SU-DHL-6 (cell line): ENCODE measurements at regions not wholly inside any gene's neighbourhood (a gene's known extent, or its start where the extent isn't known, plus 50 kb on each side); places are given as distances from the start of the nearest gene placed in this dataset.
"Not testable (repeated sequence)": the region's sequence is repeated elsewhere in the genome, so short reads cannot be mapped to it uniquely, and the experiment has no call there.

Experiments
- H2AFZ ChIP-seq: fragments of 200-600 bp; sonication (generic); 2 replicates; pipeline ENCODE4 v1.6.1; 2014; ENCODE audit warnings: low read depth, mild to moderate bottlenecking, moderate library complexity, mixed read lengths, antibody characterized with exemption, low read length; ENCODE audit not compliant: severe bottlenecking
- H3F3A ChIP-seq: fragments of 200-600 bp; shearing (Covaris generic); 2 replicates; pipeline ENCODE4 v1.6.0; 2016; ENCODE audit warnings: antibody characterized with exemption, mild to moderate bottlenecking; ENCODE audit not compliant: insufficient read depth
- H3K27ac ChIP-seq: fragments of 200-600 bp; sonication (generic); 2 replicates; pipeline ENCODE4 v1.5.1; 2016; ENCODE audit warnings: low read depth, mild to moderate bottlenecking, low read length, moderate library complexity, mixed read lengths
- H3K27me3 ChIP-seq: fragments of 200-600 bp; sonication (generic), shearing (Covaris generic); 2 replicates; pipeline ENCODE4 v1.6.0; 2014; ENCODE audit warnings: mild to moderate bottlenecking, low read length
- H3K36me3 ChIP-seq: fragments of 200-600 bp; sonication (generic); 2 replicates; pipeline ENCODE4 v1.6.1; 2014; ENCODE audit warnings: mild to moderate bottlenecking, low read length, mixed read lengths
- H3K4me2 ChIP-seq: fragments of 300-600, 200-600 bp; shearing (Covaris generic), sonication (generic); 2 replicates; pipeline ENCODE4 v1.6.0; 2014; ENCODE audit warnings: low read length, low read depth, mild to moderate bottlenecking; ENCODE audit not compliant: poor library complexity, severe bottlenecking
- H3K4me3 ChIP-seq: fragments of 200-600 bp; sonication (generic); 2 replicates; pipeline ENCODE4 v1.5.1; 2014; ENCODE audit warnings: antibody characterized with exemption, low read length, mild to moderate bottlenecking, mixed read lengths; ENCODE audit not compliant: insufficient read depth, poor library complexity, severe bottlenecking
- H3K79me2 ChIP-seq: fragments of 200-600 bp; sonication (generic); 2 replicates; pipeline ENCODE4 v1.6.1; 2014; ENCODE audit warnings: mild to moderate bottlenecking, low read length, moderate library complexity; ENCODE audit not compliant: insufficient read depth
- H3K9ac ChIP-seq: fragments of 200-600 bp; sonication (generic); 2 replicates; pipeline ENCODE4 v1.7.0; 2014; ENCODE audit warnings: mild to moderate bottlenecking, low read length
- H3K9me2 ChIP-seq: fragments of 200-600 bp; sonication (generic); replicated peaks from 2 replicates; pipeline ENCODE4 v1.6.1; 2014; ENCODE audit warnings: low read length; ENCODE audit not compliant: insufficient read depth
- H3K9me3 ChIP-seq: fragments of 200-600 bp; sonication (generic); 2 replicates; pipeline ENCODE4 v1.6.1; 2014; ENCODE audit warnings: low read length, mixed read lengths; ENCODE audit not compliant: insufficient read depth
- H4K20me1 ChIP-seq: fragments of 200-600 bp; sonication (generic); 2 replicates; pipeline ENCODE4 v1.6.1; 2014; ENCODE audit warnings: low read depth, mild to moderate bottlenecking, antibody characterized with exemption, low read length, moderate library complexity, mixed read lengths
- EZH2phosphoT487 ChIP-seq: fragments of 200-600 bp; sonication (generic), shearing (Covaris generic); conservative IDR thresholded peaks from 2 replicates; pipeline ENCODE4 v1.6.1; 2018; ENCODE audit warnings: mild to moderate bottlenecking, antibody characterized with exemption, low read length, moderate library complexity, mixed read lengths
- TF ChIP-seq, protein P1 (sequence below): fragments of 200-600 bp; sonication (generic); IDR thresholded peaks from one replicate; pipeline ENCODE4 v1.5.1; 2017; ENCODE audit warnings: antibody characterized with exemption, mild to moderate bottlenecking, low read length, moderate library complexity; ENCODE audit not compliant: insufficient read depth, poor library complexity, severe bottlenecking

DNA sequence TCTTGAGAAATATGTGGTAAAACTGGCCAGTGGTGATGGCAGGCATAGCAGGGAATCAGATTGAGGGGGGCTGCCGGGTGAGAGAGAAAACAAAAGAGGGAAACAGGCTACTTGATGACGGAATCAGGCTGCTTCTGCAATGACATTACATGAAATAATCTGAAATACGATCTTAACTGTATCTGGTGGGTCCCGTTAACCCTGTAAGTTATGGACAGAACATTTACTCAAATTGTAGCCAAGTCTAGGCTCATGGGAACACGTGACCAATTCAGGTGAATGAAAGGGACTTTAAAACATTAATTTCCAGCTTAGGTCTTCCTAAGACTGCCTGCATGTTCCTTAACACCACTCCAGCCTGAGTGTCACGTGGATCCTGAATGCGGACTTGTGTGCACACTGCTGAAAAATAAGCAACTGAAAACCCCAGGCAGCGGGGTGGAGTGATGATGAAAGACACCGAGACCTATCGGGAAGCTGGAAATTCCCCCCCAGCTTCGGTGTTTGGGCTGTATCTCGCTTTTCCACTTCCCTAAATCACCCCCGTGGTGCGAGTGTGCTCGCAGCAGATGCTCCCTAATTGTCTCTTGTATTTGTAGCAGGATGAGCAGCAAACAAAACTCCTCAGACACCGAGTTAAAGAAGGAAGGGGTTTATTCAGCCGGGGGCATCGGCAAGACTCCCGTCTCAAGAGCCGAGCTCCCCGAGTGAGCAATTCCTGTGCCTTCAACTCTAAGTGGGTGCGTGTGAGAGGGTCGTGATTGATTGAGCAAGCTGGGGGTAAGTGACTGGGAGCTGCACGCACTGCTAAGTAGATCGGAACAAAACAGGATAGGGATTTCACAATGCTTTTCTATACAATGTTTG lies 145.0 kb upstream of the GRK3 start:
- H3K9me3 ChIP-seq = no peaks in the 10 kb centered on the region

DNA sequence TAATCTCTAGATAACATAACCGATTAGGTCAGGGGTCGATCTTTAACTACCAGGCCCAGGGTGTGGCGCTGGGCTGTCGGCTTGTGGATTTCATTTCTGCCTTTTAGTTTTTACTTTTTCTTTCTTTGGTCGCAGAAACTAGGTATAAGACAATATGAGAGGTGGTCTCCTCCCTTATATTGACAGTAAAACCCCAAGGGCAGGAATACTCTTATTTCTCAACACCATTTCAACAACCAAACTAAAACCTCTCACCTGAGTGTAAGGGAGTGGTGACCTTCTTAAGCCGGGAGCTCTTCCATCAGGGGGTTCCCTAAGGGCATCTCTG lies 144.4 kb upstream of the GRK3 start:
- H4K20me1 ChIP-seq, H3K27ac ChIP-seq, H3F3A ChIP-seq, H3K4me2 ChIP-seq, H3K36me3 ChIP-seq, H3K9me3 ChIP-seq, H3K9ac ChIP-seq, H2AFZ ChIP-seq, H3K79me2 ChIP-seq, H3K4me3 ChIP-seq, H3K27me3 ChIP-seq, H3K9me2 ChIP-seq: not testable (repeated sequence)

More for the DNA sequence above, 145.0 kb upstream of the GRK3 start:
- no peaks in the 10 kb centered on the region for H3K79me2 ChIP-seq
- no peaks in the 10 kb centered on the region for H3K9me2 ChIP-seq
- no peaks in the 10 kb centered on the region for H3K27me3 ChIP-seq
- TF ChIP-seq, protein P1, sequence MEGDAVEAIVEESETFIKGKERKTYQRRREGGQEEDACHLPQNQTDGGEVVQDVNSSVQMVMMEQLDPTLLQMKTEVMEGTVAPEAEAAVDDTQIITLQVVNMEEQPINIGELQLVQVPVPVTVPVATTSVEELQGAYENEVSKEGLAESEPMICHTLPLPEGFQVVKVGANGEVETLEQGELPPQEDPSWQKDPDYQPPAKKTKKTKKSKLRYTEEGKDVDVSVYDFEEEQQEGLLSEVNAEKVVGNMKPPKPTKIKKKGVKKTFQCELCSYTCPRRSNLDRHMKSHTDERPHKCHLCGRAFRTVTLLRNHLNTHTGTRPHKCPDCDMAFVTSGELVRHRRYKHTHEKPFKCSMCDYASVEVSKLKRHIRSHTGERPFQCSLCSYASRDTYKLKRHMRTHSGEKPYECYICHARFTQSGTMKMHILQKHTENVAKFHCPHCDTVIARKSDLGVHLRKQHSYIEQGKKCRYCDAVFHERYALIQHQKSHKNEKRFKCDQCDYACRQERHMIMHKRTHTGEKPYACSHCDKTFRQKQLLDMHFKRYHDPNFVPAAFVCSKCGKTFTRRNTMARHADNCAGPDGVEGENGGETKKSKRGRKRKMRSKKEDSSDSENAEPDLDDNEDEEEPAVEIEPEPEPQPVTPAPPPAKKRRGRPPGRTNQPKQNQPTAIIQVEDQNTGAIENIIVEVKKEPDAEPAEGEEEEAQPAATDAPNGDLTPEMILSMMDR = no peak
- no peak for TF ChIP-seq EZH2phosphoT487
- no peak overlapping the region for H2AFZ ChIP-seq
- no peak overlapping the region for H3K27ac ChIP-seq
- no peaks in the 10 kb centered on the region for H3F3A ChIP-seq
- H3K36me3 ChIP-seq = no peaks in the 10 kb centered on the region
- H3K4me2 ChIP-seq = no peak overlapping the region
- H3K4me3 ChIP-seq = no peak overlapping the region
- H4K20me1 ChIP-seq = no peaks in the 10 kb centered on the region
- no peak overlapping the region for H3K9ac ChIP-seq

- Histone ChIP-seq H4K20me1 (no peaks in the 10 kb centered on the region), H3K9me2 (no peaks in the 10 kb centered on the region), H3K27me3 (no peaks in the 10 kb centered on the region), H3K4me3 (no peak overlapping the region), H3K27ac (no peak overlapping the region), H3K9ac (no peak overlapping the region), H3K79me2 (no peaks in the 10 kb centered on the region), H2AFZ (no peak overlapping the region), H3K4me2 (no peak overlapping the region), H3F3A (no peaks in the 10 kb centered on the region), H3K36me3 (no peaks in the 10 kb centered on the region), H3K9me3 (no peaks in the 10 kb centered on the region)
- TF ChIP-seq, protein P1 = no peak
- TF ChIP-seq EZH2phosphoT487 = no peak
These were observed 144.0 kb upstream of the GRK3 start for GRCh38 chr22:25420471-25420924.
